ENCODE measurements at regions not wholly inside any gene's neighbourhood (a gene's known extent, or its start where the extent isn't known, plus 50 kb on each side); places are given as distances from the start of the nearest gene placed in this dataset.

- Histone ChIP-seq H3K36me3 (no peaks in the 10 kb centered on the region), H3K4me1 (no peaks in the 10 kb centered on the region), H3K27ac (replicated peaks) (no peak overlapping the region), H3K4me3 (no peak overlapping the region), H3K9me3 (replicated peaks) (peaks cover 42% of the 10 kb centered on the region), H3K27me3 (ENCODE audit: low read depth) (peaks cover 8% of the 10 kb centered on the region)
- no peak for DNase-seq
- no peak for TF ChIP-seq CTCF (IDR thresholded peaks at IDR 0.05; ENCODE audit: borderline replicate concordance)
- intact Hi-C loops (cut with micrococcal nuclease): no loop called here
Observed at GRCh38 chr6:39998126-39998525, 63.9 kb upstream of the MOCS1 start.

GRCh38 chr6:39997101-39997635, 62.9 kb upstream of the MOCS1 start:
- no peak overlapping the region for H3K27ac ChIP-seq (replicated peaks)
- peaks cover 8% of the 10 kb centered on the region for H3K27me3 ChIP-seq (ENCODE audit: low read depth)
- H3K36me3 ChIP-seq: no peaks in the 10 kb centered on the region
- no peak overlapping the region for H3K4me3 ChIP-seq
- H3K4me1 ChIP-seq: no peaks in the 10 kb centered on the region
- peaks cover 52% of the 10 kb centered on the region for H3K9me3 ChIP-seq (replicated peaks)
- no peak for DNase-seq
- TF ChIP-seq CTCF (IDR thresholded peaks at IDR 0.05; ENCODE audit: borderline replicate concordance): no peak
- intact Hi-C loops (cut with micrococcal nuclease): no loop called here

GRCh38 chr6:39995633-39996032, 61.4 kb upstream of the MOCS1 start:
- H3K36me3 ChIP-seq: no peaks in the 10 kb centered on the region
- intact Hi-C loops (cut with micrococcal nuclease): no loop called here
- H3K27me3 ChIP-seq (ENCODE audit: low read depth): peaks cover 8% of the 10 kb centered on the region
- H3K4me3 ChIP-seq: no peak overlapping the region
- no peak overlapping the region for H3K27ac ChIP-seq (replicated peaks)
- peaks cover 53% of the 10 kb centered on the region for H3K9me3 ChIP-seq (replicated peaks)
- DNase-seq: no peak
- H3K4me1 ChIP-seq: no peaks in the 10 kb centered on the region
- no peak for TF ChIP-seq CTCF (IDR thresholded peaks at IDR 0.05; ENCODE audit: borderline replicate concordance)

- Histone ChIP-seq H3K4me3 (no peak overlapping the region), H3K27me3 (ENCODE audit: low read depth) (peaks cover 8% of the 10 kb centered on the region), H3K27ac (replicated peaks) (no peak overlapping the region), H3K9me3 (replicated peaks) (peaks cover 30% of the 10 kb centered on the region), H3K36me3 (no peaks in the 10 kb centered on the region), H3K4me1 (no peaks in the 10 kb centered on the region)
- no peak for TF ChIP-seq CTCF (IDR thresholded peaks at IDR 0.05; ENCODE audit: borderline replicate concordance)
- DNase-seq: no peak
- intact Hi-C loops (cut with micrococcal nuclease): no loop called here
Observed at GRCh38 chr6:39992861-39993622, 58.8 kb upstream of the MOCS1 start.

Measured in left ventricle myocardium inferior (tissue), 1 donor.